ENCODE measurements at regions not wholly inside any gene's neighbourhood (a gene's known extent, or its start where the extent isn't known, plus 50 kb on each side); places are given as distances from the start of the nearest gene placed in this dataset.

DNA sequence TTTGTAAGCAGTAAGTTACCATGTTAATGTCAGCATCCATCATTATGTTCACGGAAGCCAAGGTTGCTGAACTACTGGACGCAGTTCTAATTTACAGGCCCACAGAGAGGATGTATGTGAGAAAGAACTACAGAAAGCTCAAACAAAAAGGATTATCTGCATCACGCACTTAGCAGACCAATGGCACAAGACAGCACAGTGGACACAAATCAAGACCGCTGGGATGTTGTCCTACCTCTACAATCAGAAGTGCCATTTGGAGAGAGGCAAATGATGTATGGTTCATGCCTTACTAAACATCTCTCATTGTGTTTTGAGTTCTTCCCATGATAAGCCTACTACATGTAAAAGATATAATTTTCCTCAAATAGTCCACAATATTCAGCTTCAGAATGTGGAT is 330.7 kb upstream of the CHAC2 start:
- Histone ChIP-seq H3K9me3 (ENCODE audit: control insufficient read depth, insufficient read depth, low read length) (no peaks in the 10 kb centered on the region), H3K36me3 (ENCODE audit: control insufficient read depth, insufficient read depth, low read length) (no peaks in the 10 kb centered on the region), H3K4me3 (ENCODE audit: low read depth, low read length) (no peak overlapping the region), H3K4me1 (ENCODE audit: control insufficient read depth, insufficient read depth, low read length) (peaks cover 28% of the 10 kb centered on the region), H3K27me3 (ENCODE audit: control insufficient read depth, insufficient read depth, low read length) (no peaks in the 10 kb centered on the region), H3K9ac (ENCODE audit: low read depth, low read length) (no peak overlapping the region)

DNA sequence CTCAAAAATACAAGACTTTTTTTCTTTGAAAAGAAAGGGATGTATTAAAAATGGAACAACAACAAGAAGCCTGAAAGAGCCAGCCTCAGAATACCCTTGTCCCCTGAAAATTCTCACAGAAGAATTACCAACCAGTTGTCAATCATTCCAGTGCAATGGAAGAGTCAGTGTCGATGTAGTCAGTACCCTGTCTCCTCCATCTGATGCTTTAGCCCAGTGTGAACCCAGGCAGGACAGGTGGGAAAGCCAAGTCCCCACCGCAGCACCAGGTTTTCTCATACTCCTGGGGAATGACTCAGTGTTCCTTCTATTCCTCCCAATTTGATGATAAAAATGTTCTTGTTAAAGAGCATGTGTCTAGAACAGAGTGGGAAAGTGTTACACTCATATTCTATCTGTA is 332.0 kb upstream of the CHAC2 start:
- Histone ChIP-seq H3K36me3 (ENCODE audit: control insufficient read depth, insufficient read depth, low read length) (no peaks in the 10 kb centered on the region), H3K4me1 (ENCODE audit: control insufficient read depth, insufficient read depth, low read length) (peaks cover 28% of the 10 kb centered on the region), H3K4me3 (ENCODE audit: low read depth, low read length) (no peak overlapping the region), H3K27me3 (ENCODE audit: control insufficient read depth, insufficient read depth, low read length) (no peaks in the 10 kb centered on the region), H3K9ac (ENCODE audit: low read depth, low read length) (no peak overlapping the region), H3K9me3 (ENCODE audit: control insufficient read depth, insufficient read depth, low read length) (no peaks in the 10 kb centered on the region)

DNA sequence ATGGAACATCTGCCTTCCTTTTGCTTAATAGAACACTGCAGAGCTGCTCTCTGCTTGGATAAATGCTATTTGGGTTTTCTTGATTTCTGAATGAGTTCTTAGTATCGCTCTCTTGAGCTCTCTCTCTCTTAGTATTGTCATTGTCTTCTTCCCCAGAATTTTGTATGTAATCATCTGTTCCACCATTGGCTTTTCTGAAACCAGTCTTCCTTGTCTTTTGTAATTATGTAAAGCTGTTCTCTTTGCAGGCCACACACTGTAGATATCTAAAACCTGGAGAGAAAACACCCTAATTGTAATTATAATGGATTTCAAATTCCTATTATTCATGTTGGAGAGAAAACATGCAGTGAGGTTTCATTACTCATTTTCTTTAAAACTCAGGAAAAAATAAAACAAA is 333.1 kb upstream of the CHAC2 start:
- Histone ChIP-seq H3K36me3 (ENCODE audit: control insufficient read depth, insufficient read depth, low read length) (no peaks in the 10 kb centered on the region), H3K9me3 (ENCODE audit: control insufficient read depth, insufficient read depth, low read length) (no peaks in the 10 kb centered on the region), H3K27me3 (ENCODE audit: control insufficient read depth, insufficient read depth, low read length) (no peaks in the 10 kb centered on the region), H3K4me1 (ENCODE audit: control insufficient read depth, insufficient read depth, low read length) (peaks cover 28% of the 10 kb centered on the region), H3K4me3 (ENCODE audit: low read depth, low read length) (no peak overlapping the region), H3K9ac (ENCODE audit: low read depth, low read length) (no peak overlapping the region)

DNA sequence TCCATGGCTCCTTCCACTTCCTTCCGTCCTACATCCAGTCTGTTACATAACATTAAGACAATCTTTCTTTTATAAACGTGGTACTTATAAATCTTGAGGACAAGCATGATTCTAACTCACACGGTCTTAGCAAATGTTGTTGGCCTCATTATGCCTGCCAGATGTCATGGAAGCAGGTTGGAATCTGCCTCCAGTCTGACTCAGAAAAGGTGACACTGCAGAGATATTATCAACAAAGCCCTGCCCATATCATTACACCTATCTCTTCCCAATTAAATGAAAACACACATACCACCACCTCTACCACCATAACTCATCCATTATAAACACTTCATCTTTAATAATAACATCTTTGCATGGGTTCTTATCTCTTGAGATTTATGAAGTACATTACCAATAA is 334.7 kb upstream of the CHAC2 start:
- Histone ChIP-seq H3K4me1 (ENCODE audit: control insufficient read depth, insufficient read depth, low read length) (peaks cover 28% of the 10 kb centered on the region), H3K9me3 (ENCODE audit: control insufficient read depth, insufficient read depth, low read length) (no peaks in the 10 kb centered on the region), H3K9ac (ENCODE audit: low read depth, low read length) (no peak overlapping the region), H3K27me3 (ENCODE audit: control insufficient read depth, insufficient read depth, low read length) (no peaks in the 10 kb centered on the region), H3K36me3 (ENCODE audit: control insufficient read depth, insufficient read depth, low read length) (no peaks in the 10 kb centered on the region), H3K4me3 (ENCODE audit: low read depth, low read length) (no peak overlapping the region)

DNA sequence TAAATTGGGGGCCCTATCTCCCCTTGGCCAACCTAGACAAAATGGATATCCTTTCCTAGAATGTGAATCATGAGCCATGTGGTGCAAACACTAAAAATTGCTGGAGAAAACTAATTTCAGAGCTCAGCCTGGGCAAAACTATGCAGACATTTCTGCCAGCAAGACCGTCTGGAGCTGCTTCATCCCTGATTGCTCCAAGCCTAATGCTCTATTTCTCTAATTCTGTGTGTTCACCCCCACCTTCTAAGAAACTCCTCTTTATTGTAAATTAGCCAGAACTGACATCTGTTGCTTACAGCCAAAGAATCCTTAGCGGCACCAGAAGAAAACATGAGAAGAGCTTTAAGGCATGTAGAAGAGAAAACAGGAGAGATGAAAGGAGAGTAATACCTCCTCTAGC is 337.7 kb upstream of the CHAC2 start:
- H3K9me3 ChIP-seq (ENCODE audit: control insufficient read depth, insufficient read depth, low read length), result no peaks in the 10 kb centered on the region
- peaks cover 12% of the 10 kb centered on the region for H3K4me1 ChIP-seq (ENCODE audit: control insufficient read depth, insufficient read depth, low read length)
- no peaks in the 10 kb centered on the region for H3K36me3 ChIP-seq (ENCODE audit: control insufficient read depth, insufficient read depth, low read length)
- H3K9ac ChIP-seq (ENCODE audit: low read depth, low read length), result no peak overlapping the region
- H3K4me3 ChIP-seq (ENCODE audit: low read depth, low read length), result no peak overlapping the region
- H3K27me3 ChIP-seq (ENCODE audit: control insufficient read depth, insufficient read depth, low read length), result no peaks in the 10 kb centered on the region

DNA sequence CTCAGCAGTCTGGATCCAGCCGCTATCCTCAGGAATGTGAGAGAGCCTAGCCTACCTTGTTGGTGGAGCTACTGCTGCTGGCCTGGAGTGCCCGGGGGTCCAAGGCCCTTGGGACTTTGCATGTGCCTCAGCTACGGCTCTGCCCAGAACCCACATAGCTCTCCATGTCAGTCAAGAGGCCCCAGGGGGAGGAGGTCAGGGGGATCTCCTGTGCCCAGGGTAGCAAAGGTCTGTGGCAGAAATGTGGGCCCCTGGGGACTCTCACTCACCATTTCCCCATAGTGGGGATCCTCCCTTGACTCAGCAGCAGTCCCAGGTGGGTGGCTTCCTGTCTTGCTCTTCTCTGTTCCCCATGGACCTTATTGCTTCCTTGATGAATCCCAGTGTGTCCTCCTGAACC is 342.7 kb upstream of the CHAC2 start:
- no peak overlapping the region for H3K4me3 ChIP-seq (ENCODE audit: low read depth, low read length)
- H3K9me3 ChIP-seq (ENCODE audit: control insufficient read depth, insufficient read depth, low read length), result no peaks in the 10 kb centered on the region
- H3K9ac ChIP-seq (ENCODE audit: low read depth, low read length), result no peak overlapping the region
- H3K27me3 ChIP-seq (ENCODE audit: control insufficient read depth, insufficient read depth, low read length), result no peaks in the 10 kb centered on the region
- H3K36me3 ChIP-seq (ENCODE audit: control insufficient read depth, insufficient read depth, low read length), result no peaks in the 10 kb centered on the region
- no peaks in the 10 kb centered on the region for H3K4me1 ChIP-seq (ENCODE audit: control insufficient read depth, insufficient read depth, low read length)

DNA sequence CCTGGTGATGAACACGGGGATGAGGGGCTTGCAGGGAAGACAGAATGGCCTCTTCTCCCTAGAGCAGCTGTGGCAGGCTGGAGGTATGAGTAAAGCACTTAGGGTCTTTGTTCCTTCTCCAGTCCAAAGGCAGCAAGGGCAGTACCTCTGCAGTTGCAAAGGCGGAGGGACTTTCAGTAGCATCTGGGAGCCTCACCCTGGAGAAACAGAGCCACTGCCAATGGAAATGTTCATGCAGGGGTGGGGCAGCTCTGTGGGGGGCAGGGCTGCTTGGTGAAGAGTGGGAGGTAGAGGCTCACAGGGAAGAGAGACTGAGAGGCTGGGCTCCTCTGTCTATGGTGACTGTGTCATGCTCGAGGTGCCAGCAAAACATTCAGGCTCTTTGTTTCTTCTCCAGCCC is 344.1 kb upstream of the CHAC2 start:
- H3K9ac ChIP-seq (ENCODE audit: low read depth, low read length), result no peak overlapping the region
- H3K4me1 ChIP-seq (ENCODE audit: control insufficient read depth, insufficient read depth, low read length), result no peaks in the 10 kb centered on the region
- no peaks in the 10 kb centered on the region for H3K27me3 ChIP-seq (ENCODE audit: control insufficient read depth, insufficient read depth, low read length)
- H3K9me3 ChIP-seq (ENCODE audit: control insufficient read depth, insufficient read depth, low read length), result no peaks in the 10 kb centered on the region
- no peak overlapping the region for H3K4me3 ChIP-seq (ENCODE audit: low read depth, low read length)
- H3K36me3 ChIP-seq (ENCODE audit: control insufficient read depth, insufficient read depth, low read length), result no peaks in the 10 kb centered on the region

DNA sequence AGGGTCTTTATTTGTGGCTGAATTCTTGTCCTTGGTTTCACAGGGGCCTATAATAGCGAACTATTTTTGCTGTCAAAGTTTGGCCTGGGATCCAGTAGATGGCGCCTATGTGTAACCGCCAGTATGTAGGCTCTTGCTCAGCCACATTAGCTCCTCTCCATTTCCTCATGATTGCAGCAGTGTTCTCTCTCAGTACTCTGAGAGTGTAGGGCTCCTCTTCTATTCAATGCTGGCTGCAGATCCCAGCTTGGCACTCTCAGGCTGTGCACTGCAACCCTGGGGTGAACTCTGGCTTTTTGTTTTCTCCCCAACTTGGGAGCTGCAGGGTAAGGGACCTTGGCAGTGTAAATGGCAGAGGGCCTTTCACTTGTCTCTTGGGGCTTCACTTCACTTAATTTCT is 344.6 kb upstream of the CHAC2 start:
- no peaks in the 10 kb centered on the region for H3K27me3 ChIP-seq (ENCODE audit: control insufficient read depth, insufficient read depth, low read length)
- no peak overlapping the region for H3K4me3 ChIP-seq (ENCODE audit: low read depth, low read length)
- H3K9ac ChIP-seq (ENCODE audit: low read depth, low read length), result no peak overlapping the region

DNA sequence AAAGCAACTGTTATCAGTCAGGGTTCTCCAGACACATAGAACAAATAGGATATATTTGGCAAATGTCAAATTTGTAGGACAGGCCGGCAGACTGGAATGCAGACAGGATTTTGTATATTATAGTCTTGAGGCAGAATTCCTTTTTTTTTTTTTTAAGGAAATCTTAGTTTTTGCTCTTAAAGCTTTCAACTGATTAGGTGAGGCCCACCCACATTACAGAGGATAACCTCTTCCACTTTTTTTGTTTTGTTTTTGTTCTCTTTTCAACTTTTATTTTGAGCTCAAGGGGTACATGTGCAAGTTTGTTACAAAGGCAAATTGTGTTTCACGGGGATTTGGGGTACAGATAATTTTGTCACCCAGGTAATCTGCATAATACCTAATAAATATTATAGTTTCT is 350.2 kb upstream of the CHAC2 start:
- Histone ChIP-seq H3K36me3 (ENCODE audit: control insufficient read depth, insufficient read depth, low read length) (no peaks in the 10 kb centered on the region), H3K9ac (ENCODE audit: low read depth, low read length) (no peak overlapping the region), H3K27me3 (ENCODE audit: control insufficient read depth, insufficient read depth, low read length) (no peaks in the 10 kb centered on the region), H3K9me3 (ENCODE audit: control insufficient read depth, insufficient read depth, low read length) (no peaks in the 10 kb centered on the region), H3K4me1 (ENCODE audit: control insufficient read depth, insufficient read depth, low read length) (no peaks in the 10 kb centered on the region), H3K4me3 (ENCODE audit: low read depth, low read length) (no peak overlapping the region)

More for the DNA sequence above, 344.6 kb upstream of the CHAC2 start:
- Histone ChIP-seq H3K9me3 (ENCODE audit: control insufficient read depth, insufficient read depth, low read length) (no peaks in the 10 kb centered on the region), H3K36me3 (ENCODE audit: control insufficient read depth, insufficient read depth, low read length) (no peaks in the 10 kb centered on the region), H3K4me1 (ENCODE audit: control insufficient read depth, insufficient read depth, low read length) (no peaks in the 10 kb centered on the region)

DNA sequence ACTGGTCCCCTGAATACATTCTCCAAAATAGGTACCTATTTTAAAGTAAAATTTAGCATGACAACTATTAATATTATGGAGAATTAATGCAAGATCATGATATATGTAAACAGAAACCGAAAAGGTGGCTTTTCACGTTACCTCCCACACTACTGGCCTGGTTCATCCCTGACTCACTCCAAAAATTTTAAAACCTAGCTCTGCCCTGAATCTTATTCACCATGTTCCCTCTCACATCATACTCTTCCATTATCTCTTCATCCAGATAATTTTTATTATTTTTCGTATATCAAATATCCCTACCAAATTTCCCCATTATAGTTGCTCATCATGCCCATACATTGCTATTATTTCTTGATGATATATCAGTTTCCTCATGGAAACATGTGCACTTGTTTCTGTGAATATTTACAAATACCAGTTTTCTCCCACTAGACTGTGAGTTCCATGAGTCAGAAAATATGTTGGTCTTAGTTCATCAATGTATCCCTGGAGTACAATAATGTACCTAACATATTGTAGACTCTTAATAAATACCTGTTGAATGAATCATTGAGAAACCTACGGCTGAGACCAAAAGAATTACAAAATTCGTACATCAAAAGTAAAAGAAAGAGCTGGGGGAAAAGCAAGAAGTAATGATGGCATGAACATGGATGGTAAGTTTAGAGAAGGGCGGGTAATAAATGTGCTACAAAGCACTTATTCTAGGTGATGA is 360.1 kb upstream of the CHAC2 start:
- no peaks in the 10 kb centered on the region for H3K36me3 ChIP-seq (ENCODE audit: control insufficient read depth, insufficient read depth, low read length)
- no peaks in the 10 kb centered on the region for H3K9me3 ChIP-seq (ENCODE audit: control insufficient read depth, insufficient read depth, low read length)
- no peaks in the 10 kb centered on the region for H3K27me3 ChIP-seq (ENCODE audit: control insufficient read depth, insufficient read depth, low read length)
- no peaks in the 10 kb centered on the region for H3K4me1 ChIP-seq (ENCODE audit: control insufficient read depth, insufficient read depth, low read length)
- no peak overlapping the region for H3K9ac ChIP-seq (ENCODE audit: low read depth, low read length)
- no peak overlapping the region for H3K4me3 ChIP-seq (ENCODE audit: low read depth, low read length)

DNA sequence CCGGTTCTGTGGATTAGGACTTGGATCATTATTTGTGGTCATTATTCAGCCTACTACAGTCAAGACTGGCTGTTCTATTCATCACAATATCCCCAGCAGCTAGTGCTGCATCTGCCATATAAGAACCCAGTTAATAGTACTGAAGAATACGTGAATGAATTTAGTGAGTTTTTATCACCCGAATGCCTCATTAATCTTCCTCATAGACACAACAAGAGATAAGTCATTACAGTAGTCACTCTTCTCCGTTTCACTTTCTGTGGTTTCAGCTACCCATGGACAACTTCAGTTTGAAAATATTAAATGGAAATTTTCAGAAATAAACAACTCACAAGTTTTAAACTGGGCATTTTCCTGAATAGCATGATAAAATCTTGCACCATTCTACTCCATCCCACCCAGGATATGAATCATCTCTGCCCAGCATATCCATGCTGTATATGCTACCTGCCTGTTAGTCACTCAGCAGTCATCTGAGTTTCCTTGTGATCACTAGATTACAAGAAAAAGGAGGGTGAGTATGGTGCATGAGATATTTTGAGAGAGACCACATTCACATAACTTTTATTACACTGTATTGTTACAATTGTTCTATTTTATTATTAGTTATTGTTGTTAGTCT is 363.7 kb upstream of the CHAC2 start:
- Histone ChIP-seq H3K4me1 (ENCODE audit: control insufficient read depth, insufficient read depth, low read length) (no peaks in the 10 kb centered on the region), H3K9me3 (ENCODE audit: control insufficient read depth, insufficient read depth, low read length) (no peaks in the 10 kb centered on the region), H3K4me3 (ENCODE audit: low read depth, low read length) (no peak overlapping the region), H3K36me3 (ENCODE audit: control insufficient read depth, insufficient read depth, low read length) (no peaks in the 10 kb centered on the region), H3K27me3 (ENCODE audit: control insufficient read depth, insufficient read depth, low read length) (no peaks in the 10 kb centered on the region), H3K9ac (ENCODE audit: low read depth, low read length) (no peak overlapping the region)

DNA sequence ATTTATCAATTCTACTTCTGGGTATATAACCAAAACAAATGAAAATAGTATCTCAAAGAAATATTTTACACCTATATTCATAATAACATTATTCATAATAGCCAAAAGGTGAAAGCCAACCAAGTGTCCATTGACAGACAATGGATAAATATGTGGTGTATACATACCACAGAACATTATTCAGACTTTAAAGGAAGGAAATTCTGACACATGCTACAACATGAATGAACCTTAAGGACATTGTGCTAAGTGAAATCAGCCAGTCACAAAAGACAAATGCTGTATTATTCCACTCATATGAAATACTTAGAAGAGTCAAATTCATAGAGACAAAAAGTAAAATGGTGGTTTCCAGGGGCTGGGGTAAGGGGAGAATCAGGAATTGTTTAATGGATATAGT is 370.5 kb upstream of the CHAC2 start:
- no peak overlapping the region for H3K4me3 ChIP-seq (ENCODE audit: low read depth, low read length)
- H3K36me3 ChIP-seq (ENCODE audit: control insufficient read depth, insufficient read depth, low read length), result no peaks in the 10 kb centered on the region
- no peaks in the 10 kb centered on the region for H3K27me3 ChIP-seq (ENCODE audit: control insufficient read depth, insufficient read depth, low read length)
- no peaks in the 10 kb centered on the region for H3K9me3 ChIP-seq (ENCODE audit: control insufficient read depth, insufficient read depth, low read length)
- H3K9ac ChIP-seq (ENCODE audit: low read depth, low read length), result no peak overlapping the region
- H3K4me1 ChIP-seq (ENCODE audit: control insufficient read depth, insufficient read depth, low read length), result no peaks in the 10 kb centered on the region
